GM10266 (cell line): ENCODE measurements at regions not wholly inside any gene's neighbourhood (a gene's known extent, or its start where the extent isn't known, plus 50 kb on each side); places are given as distances from the start of the nearest gene placed in this dataset.
"Not testable (repeated sequence)": the region's sequence is repeated elsewhere in the genome, so short reads cannot be mapped to it uniquely, and the experiment has no call there.

Experiments
- DNase-seq: peaks from one replicate; pipeline ENCODE4 v3.0.0; 2012; ENCODE audit errors: extremely low spot score
- CTCF ChIP-seq: IDR thresholded peaks from 2 replicates; pipeline ENCODE4 v1.5.1; 2012; ENCODE audit warnings: mild to moderate bottlenecking, low read depth; ENCODE audit not compliant: control insufficient read depth, insufficient read depth; ENCODE audit errors: missing control alignments

DNA sequence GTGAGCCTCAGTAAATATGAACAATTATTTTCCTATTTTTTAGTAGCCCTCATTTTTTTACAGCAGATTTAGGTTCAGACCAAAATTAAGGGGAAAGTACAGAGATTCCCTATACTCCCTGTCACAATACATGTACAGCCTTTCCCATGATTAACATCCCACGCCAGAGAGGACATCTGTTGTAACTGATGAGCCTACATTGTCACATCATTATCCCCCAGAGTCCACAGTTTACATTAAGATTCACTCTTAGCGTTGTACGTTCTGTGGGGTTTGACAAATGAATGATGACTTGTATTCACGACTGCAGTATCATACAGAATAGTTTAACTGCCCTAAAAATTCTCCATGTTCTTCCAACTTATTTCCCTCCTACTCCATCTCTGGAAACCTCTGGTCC lies 262.3 kb upstream of the MSX2 start:
- no peak for TF ChIP-seq CTCF

DNA sequence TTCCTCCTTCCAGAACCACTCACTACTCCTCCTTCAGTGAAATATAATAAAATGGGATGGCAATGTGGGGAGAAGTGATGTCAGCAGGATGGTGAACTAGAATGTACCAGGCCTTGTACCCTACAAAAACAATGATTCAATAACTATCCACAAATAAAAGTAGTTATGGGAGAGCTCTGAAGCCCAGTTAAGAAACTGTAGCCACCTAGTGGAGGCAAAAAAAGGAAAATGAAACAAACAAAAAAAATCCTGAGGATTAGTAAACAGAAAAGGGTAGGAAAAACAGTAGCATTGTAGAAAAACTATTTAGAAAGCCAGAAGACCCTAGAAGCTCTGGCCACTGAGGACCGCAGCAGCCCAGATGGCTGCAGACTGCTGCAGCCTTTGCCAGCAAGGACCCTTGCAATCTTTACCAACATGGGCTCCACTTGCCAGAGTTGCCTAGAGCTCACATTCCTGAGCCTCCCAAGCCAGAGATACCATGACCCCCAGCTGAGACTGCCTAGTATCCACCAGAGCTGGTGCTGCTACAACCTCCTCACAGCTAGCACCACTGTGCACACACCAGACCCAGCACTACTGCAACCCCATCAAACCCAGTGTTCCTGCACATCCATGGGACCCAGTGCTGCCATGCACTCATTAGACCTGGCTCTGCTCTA lies 259.7 kb upstream of the MSX2 start:
- no peak for DNase-seq

More for the DNA sequence above, 262.3 kb upstream of the MSX2 start:
- DNase-seq, result no peak

GRCh38 chr5:174471528-174471927 lies 252.9 kb upstream of the MSX2 start:
- not testable (repeated sequence) for DNase-seq

More for the DNA sequence above, 259.7 kb upstream of the MSX2 start:
- no peak for TF ChIP-seq CTCF

DNA sequence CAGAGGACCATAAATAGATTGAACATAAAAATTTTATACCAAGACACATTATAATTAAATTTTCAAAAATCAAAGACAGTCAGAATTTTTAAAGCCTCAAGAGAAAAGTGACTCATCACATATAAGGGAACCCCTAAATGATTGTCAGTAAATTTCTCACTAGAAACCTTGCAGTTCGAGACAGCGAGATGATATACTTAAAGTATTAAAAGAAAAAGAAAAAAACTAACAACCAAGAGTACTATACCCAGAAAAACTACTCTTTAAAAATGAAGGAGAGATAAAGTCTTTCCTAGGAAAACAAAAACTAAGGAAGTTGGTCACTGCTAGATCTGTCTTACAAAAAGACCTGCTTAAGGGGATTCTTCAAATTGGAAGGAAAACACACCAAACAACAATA lies 251.4 kb upstream of the MSX2 start:
- no peak for TF ChIP-seq CTCF
- no peak for DNase-seq

DNA sequence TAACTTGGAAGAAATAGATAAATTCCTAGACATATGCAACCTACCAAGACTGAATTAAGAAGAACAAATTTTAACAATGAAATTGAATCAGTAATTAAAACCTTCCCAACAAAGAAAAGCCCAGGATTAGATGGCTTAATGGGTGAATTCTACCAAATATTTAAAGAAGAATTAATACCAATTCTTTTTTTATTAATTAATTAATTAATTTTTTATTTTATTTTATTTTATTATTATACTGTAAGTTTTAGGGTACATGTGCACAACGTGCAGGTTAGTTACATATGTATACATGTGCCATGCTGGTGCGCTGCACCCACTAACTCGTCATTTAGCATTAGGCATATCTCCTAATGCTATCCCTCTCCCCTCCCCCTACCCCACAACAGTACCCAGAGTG lies 248.4 kb upstream of the MSX2 start:
- DNase-seq, result not testable (repeated sequence)

- DNase-seq, result no peak
- no peak for TF ChIP-seq CTCF
Measured at GRCh38 chr5:174479325-174479724, 245.1 kb upstream of the MSX2 start.

DNA sequence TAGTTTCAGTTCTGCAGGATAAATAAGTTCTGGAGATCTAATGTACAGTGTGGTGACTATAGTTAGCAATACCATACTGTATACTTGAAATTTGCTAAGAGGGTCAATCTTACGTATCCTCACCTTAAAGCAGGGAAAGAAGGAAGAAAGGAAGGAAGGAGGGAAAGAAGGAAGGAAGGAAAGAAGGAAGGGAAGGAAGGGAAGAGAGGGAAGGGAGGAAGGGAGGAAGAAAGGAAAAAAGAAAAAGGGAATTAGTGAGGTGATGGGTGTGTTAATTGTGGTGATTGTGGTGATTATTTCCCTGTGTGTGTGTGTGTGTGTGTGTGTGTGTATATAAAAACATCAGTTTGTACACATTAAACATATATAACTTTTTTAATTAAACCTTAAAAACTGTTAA lies 242.6 kb upstream of the MSX2 start:
- no peak for DNase-seq
- TF ChIP-seq CTCF, result no peak

DNA sequence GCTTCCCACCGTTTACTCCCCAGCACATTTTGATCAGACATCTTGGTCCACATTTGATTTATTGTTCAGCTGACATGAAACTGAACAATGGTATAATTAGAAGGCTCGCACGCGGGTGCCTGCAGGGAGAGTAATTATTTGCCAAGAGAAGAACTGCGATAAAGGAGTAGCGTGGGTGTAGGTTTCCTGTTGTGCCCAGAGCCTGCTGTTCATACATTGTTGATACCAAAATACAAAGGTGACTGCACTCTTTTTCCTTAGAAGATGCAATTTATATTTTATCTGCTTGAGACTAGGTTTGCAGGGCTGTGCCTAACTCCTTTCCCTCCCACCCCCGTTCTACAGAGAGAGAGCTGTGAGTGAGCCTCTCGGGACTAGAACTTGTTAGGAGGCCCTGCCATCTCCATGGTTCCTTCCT lies 241.8 kb upstream of the MSX2 start:
- TF ChIP-seq CTCF, result no peak
- no peak for DNase-seq
